ENCODE measurements at regions not wholly inside any gene's neighbourhood (a gene's known extent, or its start where the extent isn't known, plus 50 kb on each side); places are given as distances from the start of the nearest gene placed in this dataset.

DNA sequence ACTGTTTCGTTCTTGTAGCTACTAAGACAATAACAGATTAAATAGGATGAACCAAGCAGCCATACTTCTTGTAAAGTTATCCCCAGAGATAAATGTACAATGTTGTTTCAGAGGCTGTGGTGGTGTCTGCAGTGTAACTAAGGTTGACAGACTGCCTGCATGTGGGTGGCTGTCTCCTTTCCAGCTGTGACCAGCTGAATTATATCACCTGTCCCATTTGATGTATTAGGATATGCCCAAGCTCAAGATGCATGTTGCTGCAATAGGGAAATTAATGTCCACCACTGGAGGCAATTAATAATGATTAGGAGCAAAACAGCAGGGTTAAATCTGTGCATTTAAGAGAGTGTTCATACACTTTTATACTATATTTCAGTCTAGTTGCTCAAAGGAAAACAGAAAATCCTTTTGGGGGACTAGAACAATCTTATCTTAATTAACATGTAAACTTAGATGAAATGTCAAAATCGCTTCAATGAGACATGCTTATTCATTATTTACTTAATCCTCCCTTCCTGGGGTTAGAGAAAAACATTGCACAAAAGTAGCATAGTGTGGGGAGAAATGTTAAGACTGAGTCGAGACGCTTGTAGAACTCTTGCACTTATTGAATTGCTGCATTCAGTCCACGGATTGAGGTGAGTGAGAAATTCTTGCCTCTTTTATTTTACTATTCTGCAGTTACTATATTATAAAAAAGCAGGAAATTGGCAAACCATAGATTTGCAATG lies 269.0 kb downstream of the SNX10 start:
- DNase-seq = no peak

DNA sequence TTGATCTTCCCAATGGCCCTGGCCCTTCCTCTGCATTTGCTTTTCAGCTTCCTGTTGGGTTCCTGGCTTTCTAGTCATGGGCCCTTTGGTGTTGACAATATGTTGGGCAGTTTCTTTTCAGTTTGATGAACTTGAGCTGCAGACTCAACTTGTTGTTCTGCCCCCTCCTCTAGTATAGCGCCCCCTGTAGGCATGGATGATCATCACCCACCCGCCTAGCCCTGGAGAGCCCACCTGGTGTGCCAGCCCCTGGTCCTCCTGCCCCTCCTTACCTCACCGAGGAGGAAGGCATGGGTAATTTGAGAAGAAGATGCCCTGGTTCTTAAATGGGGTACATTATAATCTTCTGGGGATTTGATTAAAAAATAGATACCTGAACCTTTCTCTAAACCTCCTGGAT lies 271.2 kb downstream of the SNX10 start:
- no peak for DNase-seq

DNA sequence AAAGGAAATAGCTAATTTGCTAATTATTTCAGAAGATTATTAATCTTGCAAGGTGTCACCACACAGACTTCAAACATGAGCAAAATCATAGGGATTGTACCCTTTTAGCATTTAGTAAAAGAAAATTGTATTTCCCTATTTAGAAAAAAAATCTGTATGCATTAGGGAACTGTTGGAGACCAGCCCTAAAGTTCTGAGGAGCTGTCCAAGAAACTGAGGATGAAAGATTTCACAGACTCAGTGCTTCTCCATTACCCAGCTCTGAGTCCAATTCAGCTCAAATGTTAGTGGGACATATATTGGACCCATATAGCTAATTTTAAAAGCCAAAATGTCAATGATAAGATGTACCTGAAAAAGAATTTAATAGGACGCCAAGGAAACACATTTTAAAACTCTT lies 271.7 kb downstream of the SNX10 start:
- DNase-seq = no peak

DNA sequence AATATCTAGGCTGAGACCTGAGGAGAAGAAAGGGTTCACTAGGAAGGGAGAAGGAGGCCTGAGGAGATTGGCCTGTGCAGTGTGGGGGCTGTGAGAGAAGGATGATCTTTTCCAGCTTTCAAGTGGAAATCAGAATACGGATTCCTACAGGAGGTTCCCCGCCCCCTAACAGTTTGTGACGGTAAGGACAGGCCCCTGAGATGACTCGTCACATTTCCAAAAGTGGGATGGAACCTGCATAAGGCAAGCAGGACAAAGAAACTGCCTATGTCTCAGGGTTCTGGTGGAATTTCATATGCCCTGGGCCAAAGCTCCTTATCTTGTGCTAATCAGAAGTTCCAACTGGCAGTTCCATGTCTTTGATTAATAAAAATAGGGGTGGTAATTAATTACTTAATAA lies 275.6 kb downstream of the SNX10 start:
- DNase-seq = no peak

DNA sequence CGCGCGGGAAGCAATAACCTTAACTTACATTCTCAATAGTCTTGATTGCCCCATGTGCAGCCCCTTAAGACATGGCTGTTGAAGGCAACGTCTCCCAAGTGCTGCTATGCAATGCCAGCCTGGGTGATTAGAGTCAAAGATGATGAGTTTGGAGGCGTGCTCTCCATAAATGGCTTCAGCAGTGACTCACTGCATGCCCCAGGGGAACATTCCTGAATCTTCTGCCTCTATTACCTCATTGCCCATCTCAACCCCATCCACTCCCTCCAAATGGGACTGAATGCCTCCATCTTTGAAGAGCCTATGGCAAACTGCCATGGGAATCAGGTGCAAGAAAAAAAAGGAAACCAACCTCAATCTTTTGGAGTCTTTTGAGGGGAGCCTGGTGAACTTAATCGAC lies 282.8 kb downstream of the SNX10 start:
- DNase-seq = no peak

DNA sequence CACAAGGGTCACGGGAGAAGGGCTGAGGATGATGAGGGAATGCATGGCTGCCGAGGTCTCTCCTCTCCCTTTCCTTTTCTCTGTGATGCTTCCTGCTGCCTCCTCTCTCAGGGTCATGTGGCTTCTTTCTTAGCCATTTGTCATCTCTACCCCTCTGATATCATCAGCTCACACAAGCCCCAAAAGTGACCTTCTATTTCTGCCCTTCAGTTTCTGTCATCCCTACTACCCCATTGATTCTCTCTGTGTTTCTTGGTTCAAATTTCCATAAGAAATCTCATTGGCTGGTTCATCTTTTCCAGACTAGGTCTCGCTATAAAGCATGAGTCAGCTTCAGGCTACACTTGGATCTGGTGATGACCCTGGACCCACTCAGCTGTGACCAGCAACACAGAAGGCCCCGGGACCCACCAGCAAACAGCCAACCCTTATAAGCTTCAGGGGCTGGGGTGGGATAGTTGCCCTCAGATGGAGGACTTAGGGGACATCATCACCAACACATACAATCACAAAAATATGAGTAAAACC lies 284.3 kb downstream of the SKAP2 start:
- no peak for DNase-seq

DNA sequence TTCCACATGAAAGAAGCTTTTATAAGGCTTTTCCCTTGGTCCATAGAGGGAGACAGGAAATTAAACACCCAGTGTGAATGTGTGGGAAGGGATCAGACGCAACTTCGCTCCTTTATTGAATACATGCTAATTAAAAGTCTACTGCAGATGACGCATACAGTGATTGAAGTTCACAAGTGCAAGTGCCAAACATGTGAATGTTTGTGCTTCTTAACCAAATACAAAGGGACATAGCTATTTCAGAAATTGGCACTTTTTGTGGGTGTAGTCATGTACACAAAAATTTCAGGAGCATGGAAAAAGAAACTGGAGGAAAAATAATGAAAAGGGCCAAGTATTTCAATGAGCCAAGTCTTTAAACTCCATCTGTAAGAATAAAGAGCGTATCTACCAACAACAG lies 283.7 kb downstream of the SKAP2 start:
- DNase-seq = no peak

DNA sequence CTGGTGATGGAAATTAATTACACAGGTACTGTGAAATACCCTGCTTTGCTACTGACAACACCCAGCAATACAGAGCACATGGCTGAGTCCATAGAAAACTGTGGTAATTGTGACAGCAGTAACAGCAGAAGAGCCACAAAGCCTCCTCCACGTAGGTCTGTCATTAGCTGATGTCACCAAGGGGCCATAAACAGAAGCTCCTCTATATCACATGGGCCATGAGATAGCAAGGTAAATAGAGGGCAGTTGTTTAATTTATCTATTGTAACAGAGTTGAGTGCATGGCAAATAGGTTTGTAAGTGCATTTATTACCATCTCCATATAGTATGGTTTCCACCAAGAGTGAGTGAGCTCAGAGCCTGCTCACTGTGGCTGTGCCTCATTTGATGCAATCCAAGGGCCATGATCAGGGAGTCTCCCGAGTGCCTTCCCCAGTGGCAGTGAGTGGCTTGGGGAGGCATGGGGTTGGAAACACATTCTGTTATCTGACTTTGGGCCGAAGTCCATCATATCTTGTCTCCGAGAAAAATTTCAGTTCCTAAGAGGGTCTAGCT lies 281.2 kb downstream of the SKAP2 start:
- DNase-seq = no peak

DNA sequence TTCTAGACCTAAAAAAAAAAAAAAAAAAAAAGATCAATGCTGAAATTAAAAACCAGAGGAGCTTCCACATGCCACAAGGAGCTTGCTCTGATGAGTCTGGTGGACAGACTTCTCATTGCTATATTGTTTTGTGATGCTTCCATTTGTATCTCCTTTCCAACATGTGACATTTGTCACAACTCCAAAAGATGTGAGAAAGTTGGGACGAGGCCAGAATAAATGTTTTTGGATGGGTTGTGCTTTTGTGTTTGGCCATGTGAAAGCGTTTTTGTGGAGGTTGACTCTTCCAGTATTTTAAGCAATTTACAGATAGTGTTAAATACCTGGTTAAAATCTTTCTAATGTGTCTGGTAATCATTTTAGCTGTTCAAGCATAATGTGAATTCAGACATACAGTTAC lies 280.1 kb downstream of the SKAP2 start:
- no peak for DNase-seq

DNA sequence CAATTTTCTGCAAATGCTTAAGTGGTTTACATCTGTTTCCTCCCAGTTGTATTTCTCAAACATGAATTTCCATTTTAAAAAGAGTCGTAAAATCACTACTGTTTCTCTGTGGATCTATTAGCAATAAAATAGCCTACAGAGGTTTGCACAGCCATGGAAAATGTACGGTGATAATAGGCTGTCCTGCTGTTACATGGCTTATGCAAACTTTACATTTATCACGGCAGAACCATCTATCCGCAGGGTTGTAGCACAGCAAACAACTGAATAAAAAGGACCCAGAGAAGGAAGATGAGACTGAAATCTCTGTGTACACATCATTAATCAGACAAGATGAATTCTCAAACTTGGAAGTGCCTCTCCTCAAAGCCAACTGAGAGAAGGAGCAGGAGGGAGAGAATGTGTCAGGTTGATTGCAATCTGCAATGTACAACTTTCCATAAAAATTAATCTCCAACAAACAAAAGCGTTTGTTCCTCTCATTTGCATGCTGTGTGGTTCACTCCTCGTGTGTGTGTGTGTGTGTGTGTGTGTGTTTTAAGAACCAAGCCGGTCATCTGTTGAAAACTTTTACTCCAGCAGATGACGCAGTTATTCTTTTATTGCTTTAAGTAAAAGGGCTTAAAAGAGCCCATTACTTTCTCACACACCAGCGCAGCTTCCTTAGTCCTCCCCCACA lies 279.3 kb downstream of the SKAP2 start:
- DNase-seq = no peak

DNA sequence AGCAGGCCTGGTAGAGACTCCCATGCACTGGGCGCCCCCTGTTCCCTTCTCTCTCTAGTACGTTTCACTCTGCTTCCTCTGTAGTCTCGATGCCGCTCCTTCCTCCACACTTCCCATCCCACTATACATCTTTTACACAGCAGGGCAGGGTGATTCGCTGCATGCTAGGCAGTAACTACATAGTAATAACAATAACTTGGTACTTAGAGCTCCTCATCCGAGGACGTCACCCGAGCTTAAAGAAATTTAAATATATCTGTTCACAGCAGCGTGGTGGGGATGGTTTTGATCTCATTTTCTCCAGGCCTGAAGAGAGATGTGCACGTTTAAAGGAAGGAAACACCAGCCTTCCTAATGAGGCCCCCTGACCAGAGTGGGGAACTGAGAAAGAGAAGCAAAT lies 276.9 kb downstream of the SKAP2 start:
- no peak for DNase-seq

DNA sequence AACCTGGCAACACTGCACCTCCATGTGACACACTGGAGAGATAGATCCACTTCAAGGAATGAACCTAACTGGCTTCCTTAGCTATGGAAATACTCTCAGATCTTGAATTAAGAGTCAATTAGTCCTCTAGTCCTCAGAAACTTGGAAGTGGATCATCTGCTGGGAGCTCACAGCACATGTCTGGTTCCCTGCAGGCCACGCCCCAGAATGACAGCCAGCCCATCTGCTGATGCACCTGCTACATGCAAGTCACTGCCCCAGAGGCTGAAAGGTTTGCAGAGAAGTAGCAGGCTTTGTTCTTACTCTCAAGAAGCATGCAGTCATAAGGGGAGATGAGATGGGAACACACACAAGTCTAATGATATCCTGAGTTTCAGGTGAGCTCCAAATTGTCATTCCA lies 275.9 kb downstream of the SKAP2 start:
- DNase-seq = no peak

DNA sequence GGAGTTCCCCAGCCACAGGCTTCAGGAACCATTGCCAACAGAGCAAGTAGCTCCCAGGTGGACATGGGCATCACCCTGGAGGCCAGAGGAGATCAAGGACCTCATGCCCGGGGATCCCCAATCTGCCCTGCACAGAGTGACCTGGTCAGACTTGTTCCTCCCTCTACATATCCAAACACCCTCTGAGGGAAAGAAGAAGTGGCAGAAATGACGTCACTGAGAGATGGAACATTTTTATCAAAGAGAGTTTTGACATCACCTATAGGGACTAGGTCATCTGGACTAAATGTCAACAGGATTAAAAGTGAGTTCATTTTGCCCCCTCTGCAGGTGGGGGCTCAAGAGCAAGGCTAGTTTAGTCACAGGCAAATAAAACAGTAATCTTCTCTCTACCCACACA lies 273.7 kb downstream of the SKAP2 start:
- DNase-seq = no peak

DNA sequence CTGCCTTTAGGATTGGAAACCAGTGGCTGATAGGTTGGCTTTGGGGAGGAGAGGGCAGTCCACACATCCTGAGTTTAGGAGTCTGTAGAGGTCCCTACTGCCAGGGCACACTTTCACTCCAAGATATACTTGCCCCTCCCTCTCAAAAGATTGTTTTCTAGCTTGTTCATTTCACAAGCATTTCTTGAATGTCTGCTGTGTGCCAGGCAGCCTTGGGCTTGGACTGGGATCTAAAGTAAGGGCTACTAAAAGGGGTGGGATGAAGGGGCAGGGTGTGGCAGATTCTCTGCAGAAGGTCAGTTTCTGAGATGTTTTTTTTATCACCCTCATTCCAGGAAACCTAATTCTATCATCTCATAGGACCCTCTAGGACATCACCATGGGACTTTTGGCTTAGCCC lies 272.4 kb downstream of the SKAP2 start:
- no peak for DNase-seq

DNA sequence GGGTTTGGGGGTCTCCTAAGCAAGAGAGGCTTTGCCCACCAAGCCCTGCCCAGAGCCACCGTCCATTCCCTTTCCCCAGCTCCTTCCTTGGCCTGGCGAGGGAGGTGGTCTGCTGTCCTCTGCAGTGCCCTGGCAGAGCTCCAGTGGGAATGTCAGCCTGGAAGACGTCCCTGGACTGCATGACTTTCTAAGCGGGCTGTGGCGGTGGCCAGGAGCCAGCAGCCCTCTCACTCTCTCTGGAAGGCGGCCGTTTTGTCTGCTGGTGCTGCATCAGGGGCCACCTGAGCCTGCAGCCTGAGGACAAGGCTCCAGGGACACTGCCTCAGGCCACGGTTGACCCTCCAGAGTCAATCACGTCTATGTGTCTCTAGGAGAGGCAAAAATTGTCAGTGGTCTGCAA lies 271.0 kb downstream of the SKAP2 start:
- DNase-seq = no peak

DNA sequence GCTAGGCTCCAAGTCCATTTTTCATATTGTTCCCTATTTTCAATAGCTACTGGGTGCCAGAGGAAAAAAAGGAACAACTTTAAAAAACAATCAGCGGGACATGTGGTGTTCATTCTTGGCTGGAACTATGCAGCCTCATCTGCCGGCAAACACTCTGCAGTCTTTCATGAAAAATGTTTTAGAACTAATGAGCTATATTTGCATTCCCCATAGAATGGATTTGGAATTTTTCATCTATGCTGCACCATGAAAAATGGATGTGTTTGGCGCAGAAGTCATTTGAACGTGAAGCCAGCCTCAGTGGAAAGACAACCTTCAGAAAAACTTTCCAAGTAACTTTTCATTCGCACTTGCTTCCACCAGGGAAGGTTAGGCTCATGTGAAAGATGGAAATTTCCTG lies 270.5 kb downstream of the SKAP2 start:
- no peak for DNase-seq

DNA sequence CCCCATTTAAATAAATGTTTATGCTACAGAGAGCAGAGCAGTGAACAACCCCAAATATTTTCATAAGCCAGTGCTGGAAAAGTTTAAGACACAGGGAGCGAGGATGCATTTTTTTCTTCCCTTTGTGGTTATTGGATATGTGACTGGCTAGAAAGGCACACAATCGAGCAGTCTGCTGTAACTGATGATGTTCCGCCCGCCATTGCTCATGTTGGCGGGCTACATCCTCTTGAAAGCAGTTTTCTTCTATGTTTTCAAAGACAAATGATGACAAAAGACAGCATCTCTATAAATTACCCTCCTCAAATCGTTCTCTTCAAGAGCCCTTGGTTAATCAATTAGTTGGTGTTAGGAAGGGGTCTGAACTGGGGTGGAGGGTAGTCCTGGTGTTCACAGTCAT lies 269.8 kb downstream of the SKAP2 start:
- no peak for DNase-seq

DNA sequence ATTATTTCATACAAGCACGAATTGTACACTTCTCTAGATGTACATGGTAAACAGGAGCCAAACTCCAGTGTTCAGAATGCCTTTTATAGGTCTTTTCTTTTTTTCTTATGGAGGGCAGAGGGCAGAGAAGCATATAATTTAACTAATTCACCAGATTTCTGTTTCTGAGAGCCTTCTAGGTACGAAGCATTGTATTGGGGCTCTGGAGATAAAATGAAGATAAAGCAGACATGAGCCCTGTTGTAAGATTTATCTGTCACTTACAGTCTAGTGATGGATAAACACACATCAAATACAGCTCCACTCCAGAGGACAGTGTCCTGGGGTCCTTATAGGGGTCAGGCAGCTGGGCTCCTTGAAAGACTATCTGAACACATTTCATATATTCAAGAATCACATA lies 265.5 kb downstream of the SKAP2 start:
- DNase-seq = no peak

DNA sequence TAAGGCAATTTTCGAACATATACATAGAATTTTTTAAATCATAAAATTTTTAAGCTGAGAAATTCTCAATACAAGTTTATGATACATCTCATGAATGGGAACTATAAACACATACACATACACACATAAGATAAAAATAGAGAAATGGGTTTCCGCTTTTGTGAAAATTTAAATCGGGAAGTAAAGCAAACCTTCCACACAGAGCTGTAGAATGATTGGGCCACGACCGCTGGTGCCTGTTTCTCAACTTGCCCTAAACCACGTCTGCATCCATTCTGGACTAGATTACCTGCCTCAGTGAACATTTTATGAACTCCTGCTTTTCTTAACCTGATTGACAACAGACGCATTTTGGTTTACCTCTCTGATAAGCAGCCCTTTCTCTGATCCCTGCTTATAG lies 264.4 kb downstream of the SKAP2 start:
- DNase-seq = no peak

DNA sequence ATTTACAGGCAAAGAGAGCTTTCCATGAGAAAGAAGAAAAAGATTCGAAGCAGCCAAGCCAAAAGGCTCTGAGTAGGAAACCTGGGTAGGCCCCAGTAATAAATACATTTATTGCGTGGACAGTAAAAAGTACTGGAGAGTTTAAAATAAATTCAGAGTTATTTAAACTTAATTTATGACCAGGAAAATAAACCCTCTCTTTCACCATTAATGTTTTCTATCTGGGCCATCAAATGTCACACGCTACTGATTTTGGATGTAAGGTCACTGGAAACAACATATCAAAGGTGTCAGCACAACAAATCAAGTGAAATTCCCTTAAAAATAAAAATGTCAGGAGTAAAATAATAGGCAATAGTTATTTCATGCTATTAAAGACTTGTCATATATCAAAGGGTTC lies 264.0 kb downstream of the SKAP2 start:
- DNase-seq = no peak

DNA sequence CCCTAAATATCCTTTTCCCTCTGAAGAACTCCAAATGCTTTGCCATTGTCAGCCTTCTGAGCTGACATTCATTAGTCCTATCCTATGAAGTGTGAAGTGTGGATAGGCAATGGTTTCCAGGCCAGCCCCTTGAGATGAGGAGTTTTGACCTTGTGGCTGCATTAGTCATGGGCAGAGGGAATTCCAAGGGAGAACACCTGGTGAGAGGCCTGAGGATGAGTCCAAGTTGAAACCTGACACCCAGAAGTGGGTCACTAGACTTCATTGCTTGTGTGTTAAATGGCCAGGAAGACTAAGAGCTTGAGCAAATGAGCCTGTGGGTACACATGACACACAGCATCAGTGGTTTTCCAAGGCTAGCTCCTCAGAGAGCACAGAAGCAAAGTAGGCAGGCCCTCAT lies 260.8 kb downstream of the SKAP2 start:
- DNase-seq = no peak

DNA sequence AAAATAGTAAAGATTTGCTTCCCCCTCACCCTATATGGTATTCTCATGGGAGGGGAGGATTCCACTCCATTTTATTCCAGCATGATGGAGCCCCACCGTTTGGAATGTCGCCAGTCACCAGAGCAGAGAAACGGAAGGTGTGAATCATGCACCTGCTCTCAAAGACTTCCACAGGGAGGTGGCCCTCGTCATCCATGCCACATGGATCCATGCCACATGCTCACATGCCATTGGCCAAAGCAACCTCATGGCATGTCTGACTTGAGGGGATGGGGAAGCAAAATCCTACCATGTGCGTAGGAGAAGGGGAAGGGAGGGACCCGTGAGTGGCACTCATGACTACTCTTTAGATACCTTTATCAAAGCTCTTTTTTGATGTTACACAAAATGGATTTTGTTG lies 256.0 kb downstream of the SKAP2 start:
- DNase-seq = no peak

DNA sequence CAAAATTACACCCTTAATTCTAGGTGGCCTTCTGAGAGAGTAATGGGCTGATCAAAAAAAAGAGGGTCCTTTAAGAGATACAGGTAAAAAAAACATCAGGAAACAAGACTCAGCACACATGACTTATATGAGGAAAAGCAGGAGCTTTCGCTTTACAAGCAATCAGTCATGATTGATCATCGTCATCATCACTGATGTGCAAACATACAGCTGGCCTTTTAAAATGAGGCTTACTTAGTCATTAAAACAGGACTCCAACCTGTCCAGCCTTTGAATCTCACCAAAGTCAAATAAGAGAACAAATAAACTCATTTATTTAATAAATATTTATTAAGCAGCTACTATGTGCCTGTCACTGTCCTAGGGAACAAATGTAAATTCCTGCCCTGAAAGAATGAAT lies 255.3 kb downstream of the SKAP2 start:
- no peak for DNase-seq

DNA sequence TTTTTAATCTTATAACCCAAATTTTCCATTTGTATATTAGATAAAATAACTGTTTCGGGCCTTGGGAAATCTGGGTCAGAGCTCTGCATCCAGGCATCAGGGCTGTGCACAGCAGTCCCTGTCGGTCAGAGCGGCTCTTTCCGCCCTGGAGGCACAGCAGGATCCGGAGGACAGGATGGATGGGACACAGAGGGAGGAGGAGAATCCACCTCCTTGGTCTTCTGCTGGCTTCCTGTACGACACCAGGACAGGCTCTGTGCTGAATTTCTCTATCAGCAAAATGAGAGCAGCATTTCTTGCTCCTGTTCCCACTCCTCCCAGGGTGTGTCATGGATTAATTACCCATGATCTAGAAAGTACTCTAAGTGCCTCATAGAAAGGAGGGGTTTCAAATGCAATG lies 254.9 kb downstream of the SKAP2 start:
- no peak for DNase-seq

DNA sequence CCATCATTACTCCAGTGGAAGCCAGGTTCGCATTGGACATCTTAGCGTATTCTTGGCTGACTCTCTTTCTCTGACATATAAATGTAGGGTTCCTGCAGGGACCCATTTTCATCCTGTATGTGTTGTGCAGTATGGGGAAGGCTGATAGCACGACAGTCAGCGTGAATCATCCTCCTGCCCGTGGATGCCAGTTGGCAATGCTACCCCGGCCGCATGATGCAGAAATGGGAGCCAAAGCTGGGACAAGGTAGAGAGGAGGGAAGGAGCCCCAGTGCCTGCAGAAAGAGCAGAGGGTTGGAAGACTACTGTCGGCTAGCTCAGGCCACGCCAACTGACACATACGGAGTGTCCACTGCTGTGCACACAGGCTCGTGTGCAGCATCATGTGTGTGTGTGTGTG lies 251.6 kb downstream of the SKAP2 start:
- DNase-seq = no peak

All from CD4-positive, alpha-beta T cell treated with Interleukin-17A for 4 hours (primary cell).